ENCODE measurements at regions not wholly inside any gene's neighbourhood (a gene's known extent, or its start where the extent isn't known, plus 50 kb on each side); places are given as distances from the start of the nearest gene placed in this dataset.

DNA sequence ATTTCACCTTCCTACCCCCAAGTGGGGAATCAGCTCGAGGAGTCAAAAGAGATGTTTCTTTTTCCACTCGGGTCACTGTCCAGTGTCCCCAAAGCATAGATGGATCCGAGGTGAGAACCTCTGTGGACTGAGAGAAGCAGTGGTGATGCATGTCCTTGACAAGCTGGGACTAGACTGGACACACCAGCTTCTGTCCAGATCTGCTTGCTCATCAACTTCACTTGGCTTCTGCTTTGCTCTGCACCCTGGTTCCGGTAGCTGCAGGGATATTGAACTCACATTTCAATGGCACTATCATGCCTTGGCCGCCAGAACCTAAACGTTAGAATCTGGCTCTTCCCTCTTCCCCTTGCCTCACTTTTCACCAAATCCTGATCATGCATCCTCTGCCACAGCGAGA lies 50.3 kb upstream of the CXCL12 start:
- DNase-seq (ENCODE audit: extremely low read depth, low read depth, low spot score): no peak

- DNase-seq (ENCODE audit: extremely low read depth, low read depth, low spot score): no peak
Observed at GRCh38 chr10:44436240-44436639, 51.3 kb upstream of the CXCL12 start.

GRCh38 chr10:44437840-44438511 lies 53.1 kb upstream of the CXCL12 start:
- DNase-seq (ENCODE audit: extremely low read depth, low read depth, low spot score): no peak

- DNase-seq (ENCODE audit: extremely low read depth, low read depth, low spot score): no peak
Observed at GRCh38 chr10:44439239-44439957, 54.5 kb upstream of the CXCL12 start.

- no peak for DNase-seq (ENCODE audit: extremely low read depth, low read depth, low spot score)
Observed at GRCh38 chr10:44439958-44440244, 55.0 kb upstream of the CXCL12 start.

GRCh38 chr10:44457259-44457658 lies 72.4 kb upstream of the CXCL12 start:
- no peak for DNase-seq (ENCODE audit: extremely low read depth, low read depth, low spot score)

DNA sequence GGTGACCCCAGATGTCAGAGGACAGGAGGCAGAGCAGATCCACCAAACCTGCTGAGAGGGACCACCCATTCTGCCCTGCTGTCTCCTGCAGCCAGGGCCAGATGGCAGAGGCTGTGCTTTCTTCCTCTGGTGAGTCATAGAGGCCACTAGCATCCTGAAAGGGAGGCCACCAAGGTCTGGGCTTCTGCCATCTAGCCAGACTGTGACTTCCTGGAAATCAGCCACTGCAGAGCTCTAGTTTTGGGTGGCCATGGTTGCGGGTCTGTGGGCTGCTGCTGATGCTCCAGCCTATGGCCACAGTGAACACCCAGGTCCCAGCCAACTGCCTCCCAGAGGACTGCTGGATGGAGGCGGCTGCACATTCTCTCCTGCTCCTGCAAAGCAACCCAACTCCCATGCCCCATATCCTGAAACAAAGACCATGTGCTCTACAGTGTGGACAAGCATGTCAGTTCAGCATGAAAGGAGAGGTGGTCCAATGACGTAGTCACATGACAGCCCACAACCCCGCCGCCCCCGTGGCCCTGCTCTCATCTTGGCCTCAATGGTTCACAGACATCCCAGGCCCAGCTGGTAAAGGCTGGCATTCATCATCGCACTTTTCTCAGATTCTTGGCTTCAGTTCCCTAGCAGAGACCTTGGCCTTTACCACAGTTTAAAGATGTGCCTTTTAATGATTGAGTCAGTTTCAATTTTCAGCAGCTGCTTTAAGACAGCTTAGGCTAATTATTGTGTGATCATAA lies 73.9 kb upstream of the CXCL12 start:
- DNase-seq (ENCODE audit: extremely low read depth, low read depth, low spot score): no peak

GRCh38 chr10:44459671-44460070 lies 74.8 kb upstream of the CXCL12 start:
- DNase-seq (ENCODE audit: extremely low read depth, low read depth, low spot score): no peak

GRCh38 chr10:44460416-44460815 lies 75.5 kb upstream of the CXCL12 start:
- no peak for DNase-seq (ENCODE audit: extremely low read depth, low read depth, low spot score)

DNA sequence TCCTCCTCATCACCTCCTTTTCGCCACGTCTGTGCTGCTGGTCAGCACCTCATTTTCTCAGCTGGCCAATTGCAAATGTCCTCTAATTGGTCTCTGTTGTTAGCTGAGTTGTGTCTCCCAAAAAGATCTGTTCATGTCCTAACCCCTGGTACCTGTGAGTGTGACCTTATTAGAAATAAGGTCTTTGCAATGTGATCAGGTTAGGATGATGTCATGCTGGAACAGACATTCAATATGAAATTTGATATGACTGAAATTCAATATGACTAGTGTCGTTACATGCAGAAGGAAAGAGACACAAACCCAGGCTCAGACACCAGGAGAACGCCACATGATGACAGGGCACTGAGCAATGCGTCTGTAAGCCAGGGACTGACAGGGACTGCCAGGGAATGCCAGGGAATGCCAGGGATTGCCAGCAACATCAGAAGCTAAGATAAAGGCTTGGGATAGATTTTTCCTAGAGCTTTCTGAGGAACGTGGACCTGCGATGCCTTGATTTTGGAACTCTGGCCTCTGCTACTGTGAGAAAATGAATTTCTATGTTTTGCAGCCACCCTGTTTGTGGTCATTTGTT lies 77.5 kb upstream of the CXCL12 start:
- DNase-seq (ENCODE audit: extremely low read depth, low read depth, low spot score): no peak

DNA sequence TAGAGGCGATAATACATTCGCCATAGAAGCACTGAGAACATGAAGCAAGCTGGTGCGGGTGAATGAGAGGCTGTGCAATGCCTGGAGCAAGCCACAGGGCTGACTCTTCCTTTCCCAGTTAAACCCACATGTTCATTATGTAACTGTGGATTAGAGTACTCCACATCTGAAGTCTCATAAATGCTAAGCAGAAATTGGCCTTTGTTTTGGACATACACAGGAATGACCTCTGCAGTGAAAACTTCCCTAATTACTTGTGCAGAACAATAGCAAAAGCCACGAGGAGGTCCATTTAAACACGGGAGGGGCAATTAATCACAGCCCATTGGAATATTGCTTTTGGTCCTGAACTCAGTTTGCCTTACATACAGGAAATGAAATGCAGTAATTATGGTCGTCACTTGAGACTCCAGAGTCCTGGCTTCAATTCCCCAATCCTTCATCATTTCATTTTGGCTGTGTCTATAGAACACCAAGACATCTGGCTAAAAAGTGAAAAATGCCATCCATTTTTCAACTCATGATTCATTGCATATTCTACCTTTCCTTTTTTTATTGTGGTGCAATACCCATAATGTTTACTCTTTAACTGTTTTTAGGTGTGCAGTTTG lies 78.7 kb upstream of the CXCL12 start:
- no peak for DNase-seq (ENCODE audit: extremely low read depth, low read depth, low spot score)

GRCh38 chr10:44464503-44464902 lies 79.6 kb upstream of the CXCL12 start:
- no peak for DNase-seq (ENCODE audit: extremely low read depth, low read depth, low spot score)

DNA sequence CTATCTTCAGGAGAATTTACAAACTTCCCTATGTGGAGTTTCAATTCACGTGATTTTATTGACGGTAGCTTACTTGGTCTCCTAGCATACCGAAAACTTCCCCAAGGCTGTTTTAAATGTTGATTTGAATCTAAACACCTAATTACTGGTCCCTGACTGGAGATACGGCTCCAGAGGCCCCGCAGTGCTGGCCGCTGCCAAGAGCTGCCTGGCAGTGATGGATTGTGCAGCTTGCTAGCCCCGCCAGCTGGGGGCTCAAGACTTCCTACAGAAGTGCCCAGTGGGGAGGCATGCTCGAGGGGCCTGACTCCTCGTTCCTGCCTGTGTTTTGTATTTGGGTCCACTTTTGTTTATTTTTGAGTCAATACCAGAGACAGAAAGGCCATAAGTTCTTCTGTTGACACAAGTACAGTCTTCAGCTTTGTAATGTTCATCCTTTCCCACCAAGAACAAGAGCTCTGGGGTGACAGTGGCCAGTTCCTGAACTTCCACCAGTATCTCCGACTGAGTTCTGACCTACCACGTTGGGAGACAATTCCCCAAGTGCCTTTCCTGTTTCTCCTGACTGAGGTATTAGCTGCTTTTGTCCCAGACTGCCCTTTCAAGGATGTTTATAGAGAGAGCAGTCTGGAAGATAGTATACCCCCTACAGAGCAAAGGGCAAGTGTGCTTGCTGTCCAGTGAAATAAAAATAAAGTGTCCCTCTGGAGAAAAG lies 80.7 kb upstream of the CXCL12 start:
- no peak for DNase-seq (ENCODE audit: extremely low read depth, low read depth, low spot score)

DNA sequence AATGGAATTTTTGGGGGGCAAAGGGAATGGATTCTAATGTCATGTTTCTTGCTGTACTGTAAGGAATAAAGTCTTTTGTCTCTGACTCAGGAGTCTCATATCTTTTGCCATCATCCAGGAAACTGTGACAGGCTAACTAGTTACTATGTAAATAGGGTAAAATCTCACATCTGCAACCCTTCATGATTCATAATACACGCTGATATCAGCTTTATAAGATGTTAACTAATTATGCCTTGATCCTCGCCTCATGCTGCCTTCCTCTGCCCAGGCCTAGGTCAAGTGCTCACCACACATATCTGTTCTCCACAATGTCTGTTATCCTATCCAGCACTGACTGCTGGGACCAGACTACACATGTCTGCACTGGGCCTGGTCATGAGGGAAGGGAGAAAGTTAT lies 81.3 kb upstream of the CXCL12 start:
- no peak for DNase-seq (ENCODE audit: extremely low read depth, low read depth, low spot score)

GRCh38 chr10:44467090-44467489 lies 82.2 kb upstream of the CXCL12 start:
- DNase-seq (ENCODE audit: extremely low read depth, low read depth, low spot score): no peak

DNA sequence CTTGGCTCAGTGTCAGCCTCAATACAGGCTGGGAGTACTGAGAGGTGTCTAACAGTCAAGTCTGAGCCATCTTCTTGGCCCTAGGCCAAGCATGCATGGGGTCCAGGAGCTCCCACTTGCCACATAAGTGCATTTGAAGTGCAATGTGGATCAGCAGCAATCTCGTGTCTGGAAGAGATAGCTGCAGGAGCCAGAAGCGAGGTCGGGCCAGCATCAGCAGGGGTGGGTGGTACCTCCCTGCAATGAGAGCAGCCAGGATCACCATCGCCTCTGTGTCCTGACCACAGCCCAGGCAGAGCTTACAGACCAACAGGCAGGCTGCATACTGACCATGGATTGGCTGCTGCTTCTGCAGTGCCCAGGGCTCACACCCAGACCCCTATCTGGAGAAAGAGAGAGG lies 83.0 kb upstream of the CXCL12 start:
- no peak for DNase-seq (ENCODE audit: extremely low read depth, low read depth, low spot score)

DNA sequence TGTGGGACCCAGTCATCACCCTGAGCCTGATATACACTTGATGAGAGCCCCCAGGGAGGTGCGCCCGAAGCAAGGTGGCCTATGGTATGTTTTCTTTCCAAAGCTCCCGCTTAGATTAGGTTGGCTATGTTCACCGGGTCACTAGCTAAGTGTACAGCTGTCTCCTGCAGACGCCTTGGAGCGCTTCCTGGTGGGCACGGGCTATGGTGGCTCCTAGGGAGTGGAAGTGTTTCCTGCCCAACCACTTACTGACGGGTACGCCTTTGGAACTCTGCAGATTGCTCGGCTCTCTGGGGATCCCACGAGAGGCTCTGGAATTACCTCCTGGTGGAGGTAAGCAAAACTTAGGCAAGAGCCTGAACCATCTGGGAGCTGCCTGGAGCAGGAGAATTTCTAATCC lies 83.6 kb upstream of the CXCL12 start:
- no peak for DNase-seq (ENCODE audit: extremely low read depth, low read depth, low spot score)

DNA sequence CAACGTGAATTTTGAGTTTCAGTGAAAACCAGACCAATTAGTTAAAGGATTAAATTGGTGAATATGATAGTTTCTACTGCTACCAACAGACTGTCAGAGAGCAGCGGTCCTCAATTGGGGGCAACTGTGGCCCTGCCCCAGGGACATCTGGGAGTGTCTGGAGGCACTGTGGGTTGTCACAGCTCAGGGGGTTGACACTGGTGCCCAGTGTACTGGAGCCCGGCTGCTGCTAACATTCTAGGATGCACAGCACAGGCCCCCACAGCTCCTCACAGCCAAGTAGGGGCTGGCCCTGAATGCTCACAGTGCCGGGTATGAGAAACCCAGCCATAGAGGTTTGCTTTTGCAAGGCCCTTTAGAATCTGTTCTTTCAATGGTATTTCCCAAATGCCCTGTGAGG lies 84.1 kb upstream of the CXCL12 start:
- no peak for DNase-seq (ENCODE audit: extremely low read depth, low read depth, low spot score)

- no peak for DNase-seq (ENCODE audit: extremely low read depth, low read depth, low spot score)
Observed at GRCh38 chr10:44470784-44471183, 85.9 kb upstream of the CXCL12 start.

GRCh38 chr10:44471410-44471809 lies 86.5 kb upstream of the CXCL12 start:
- DNase-seq (ENCODE audit: extremely low read depth, low read depth, low spot score): no peak

- no peak for DNase-seq (ENCODE audit: extremely low read depth, low read depth, low spot score)
Observed at GRCh38 chr10:44473146-44473545, 88.2 kb upstream of the CXCL12 start.

All from glomerular endothelial cell (primary cell).